Endothelial cell of umbilical vein (primary cell): ENCODE measurements at regions not wholly inside any gene's neighbourhood (a gene's known extent, or its start where the extent isn't known, plus 50 kb on each side); places are given as distances from the start of the nearest gene placed in this dataset.

Experiments
- CTCF ChIP-seq, 2 donors: IDR thresholded peaks; 1 replicate in 1 of 2; 2 replicates in 1 of 2; pipeline ENCODE4 v1.5.1; 2011; ENCODE audit warnings: low read length in 2 of 2, mild to moderate bottlenecking in 2 of 2, moderate library complexity in 2 of 2, control low read depth in 1 of 2, inconsistent platforms in 1 of 2, low read depth in 1 of 2; ENCODE audit not compliant: insufficient read depth in 1 of 2; ENCODE audit errors: extremely low read depth in 1 of 2
- EZH2 ChIP-seq: IDR thresholded peaks from 2 replicates; pipeline ENCODE4 v1.6.1; 2012; ENCODE audit warnings: borderline replicate concordance, low read depth, mild to moderate bottlenecking, moderate library complexity, low read length, inconsistent platforms; ENCODE audit not compliant: severe bottlenecking
- JUN ChIP-seq: IDR thresholded peaks from 2 replicates; pipeline ENCODE4 v1.6.1; 2011; ENCODE audit warnings: borderline replicate concordance, low read depth; ENCODE audit not compliant: insufficient read length, insufficient read depth
- MAX ChIP-seq: IDR thresholded peaks from 2 replicates; pipeline ENCODE4 v1.6.1; 2011; ENCODE audit not compliant: insufficient read depth, insufficient read length
- MYC ChIP-seq: IDR thresholded peaks from one replicate; pipeline ENCODE4 v1.6.1; 2011; ENCODE audit warnings: mild to moderate bottlenecking, low read depth, low read length
- POLR2A ChIP-seq: IDR thresholded peaks from 2 replicates; pipeline ENCODE4 v1.6.1; 2012; ENCODE audit warnings: low read depth, mild to moderate bottlenecking, control low read depth, low read length
- POLR2AphosphoS5 ChIP-seq: IDR thresholded peaks from 2 replicates; pipeline ENCODE4 v1.6.1; 2012; ENCODE audit warnings: low read depth, mild to moderate bottlenecking, control low read depth, low read length, moderate library complexity; ENCODE audit not compliant: insufficient read depth

DNA sequence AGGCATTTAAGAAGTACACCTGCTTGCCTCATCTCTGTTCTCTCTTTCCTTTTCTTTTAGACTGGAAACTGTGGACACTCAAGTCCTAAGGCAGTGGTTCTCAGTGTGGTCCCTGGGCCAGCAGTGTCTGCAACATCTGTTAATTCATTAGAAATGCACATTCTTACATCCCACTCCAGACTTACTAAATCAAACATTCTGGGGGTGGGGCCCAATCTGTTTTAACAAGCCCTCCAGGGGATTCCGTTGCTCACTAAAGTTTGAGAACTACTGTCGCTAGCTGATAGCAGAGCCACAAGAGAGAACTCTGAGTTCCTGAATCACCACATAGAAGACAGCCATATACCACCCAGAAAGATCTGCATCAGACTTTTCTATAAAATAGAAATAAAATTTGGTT, 430.6 kb downstream of the BCOR start:
- TF ChIP-seq CTCF (IDR thresholded peaks at IDR 0.05; ENCODE audit: extremely low read depth in 1 of 2, insufficient read depth in 1 of 2, low read depth in 1 of 2, low read length in 2 of 2) (no peak), MYC (no peak), EZH2 (no peak), POLR2AphosphoS5 (no peak), JUN (no peak), POLR2A (no peak), MAX (no peak)
